Erythroblast (primary cell): ENCODE measurements at regions not wholly inside any gene's neighbourhood (a gene's known extent, or its start where the extent isn't known, plus 50 kb on each side); places are given as distances from the start of the nearest gene placed in this dataset.

ENCODE experiments used
- GATA1 ChIP-seq: IDR thresholded peaks from 2 replicates; pipeline ENCODE4 v1.6.1; 2011; ENCODE audit warnings: low read depth, mild to moderate bottlenecking, control low read depth, low read length, moderate library complexity
- POLR2A ChIP-seq: IDR thresholded peaks from 2 replicates; pipeline ENCODE4 v1.6.1; 2011; ENCODE audit warnings: mild to moderate bottlenecking, low read length

- TF ChIP-seq POLR2A (no peak), GATA1 (no peak)
Measured at GRCh38 chr5:67886761-67887160, 328.8 kb upstream of the PIK3R1 start.
